Naive thymus-derived CD8-positive, alpha-beta T cell (primary cell): ENCODE measurements at regions not wholly inside any gene's neighbourhood (a gene's known extent, or its start where the extent isn't known, plus 50 kb on each side); places are given as distances from the start of the nearest gene placed in this dataset.

Source experiments
- ATAC-seq, 2 donors: fragments of 150-1000 bp; cut with Tn5 transposase in 1 of 2; sonication (Bioruptor Pico), chemical (Tn5 transposase) in 1 of 2; 1 replicate in 1 of 2; 2 replicates in 1 of 2; pipeline ENCODE4 v1.10.0; 2021; ENCODE audit warnings: mild to moderate bottlenecking in 2 of 2, moderate library complexity in 2 of 2
- POLR2A ChIA-PET: fragments of 350-600 bp; sonication (Branson Sonifier 250); formaldehyde crosslinking; loops from one replicate; lab custom pipeline; 2021; ENCODE audit warnings: antibody characterized with exemption; lab: Charles Lee
- DNase-seq, 10 donors: peaks; one replicate each; pipeline versions ENCODE4 v3.0.0 to v3.0.0-alpha.2; 2020 to 2022
- H3K27ac Mint-ChIP-seq, 10 donors: one replicate each; pipeline ENCODE4 v1.8.0; 2020 to 2022; ENCODE audit warnings: mild to moderate bottlenecking in 10 of 10, mixed read lengths in 10 of 10, moderate library complexity in 4 of 10, inconsistent platforms in 1 of 10
- H3K27me3 Mint-ChIP-seq, 5 donors: one replicate each; pipeline ENCODE4 v1.8.0; 2021 to 2022; ENCODE audit warnings: mixed read lengths in 5 of 5
- H3K36me3 Mint-ChIP-seq, 3 donors: one replicate each; pipeline ENCODE4 v1.8.0; 2020 to 2022; ENCODE audit warnings: mixed read lengths in 3 of 3, mild to moderate bottlenecking in 2 of 3, inconsistent platforms in 1 of 3
- H3K4me1 Mint-ChIP-seq, 4 donors: one replicate each; pipeline ENCODE4 v1.8.0; 2021 to 2022; ENCODE audit warnings: mixed read lengths in 4 of 4
- H3K4me3 Mint-ChIP-seq, 10 donors: one replicate each; pipeline ENCODE4 v1.8.0; 2020 to 2022; ENCODE audit warnings: mild to moderate bottlenecking in 10 of 10, mixed read lengths in 10 of 10, moderate library complexity in 6 of 10, inconsistent platforms in 1 of 10
- H3K9me3 Mint-ChIP-seq, 9 donors: one replicate each; pipeline ENCODE4 v1.8.0; 2020 to 2022; ENCODE audit warnings: mixed read lengths in 9 of 9, mild to moderate bottlenecking in 3 of 9, inconsistent platforms in 1 of 9, moderate library complexity in 1 of 9

- ATAC-seq, result no peak
- peaks cover 5 to 28% (median 11%) of the 10 kb centered on the region in 5 donors for H3K27me3 Mint-ChIP-seq
- peaks cover 0 to 31% (median 13%) of the 10 kb centered on the region in 9 donors for H3K9me3 Mint-ChIP-seq
- H3K36me3 Mint-ChIP-seq, result peaks cover 2 to 15% (median 11%) of the 10 kb centered on the region in 3 donors
- H3K4me1 Mint-ChIP-seq, result no peaks in the 10 kb centered on the region
- DNase-seq, result no peak
- H3K4me3 Mint-ChIP-seq, result no peak overlapping the region
- H3K27ac Mint-ChIP-seq, result no peak overlapping the region
- POLR2A ChIA-PET, result no interaction called here
Measured at GRCh38 chr4:151553874-151554273, 144.9 kb downstream of the FHIP1A start.

GRCh38 chr4:151555151-151555945, 146.4 kb downstream of the FHIP1A start:
- H3K4me1 Mint-ChIP-seq, result no peaks in the 10 kb centered on the region
- peaks cover 0 to 8% (median 4%) of the 10 kb centered on the region in 3 donors for H3K36me3 Mint-ChIP-seq
- H3K27ac Mint-ChIP-seq, result no peak overlapping the region
- H3K27me3 Mint-ChIP-seq, result peaks cover 5 to 28% (median 18%) of the 10 kb centered on the region in 5 donors
- peaks cover 0 to 19% (median 7%) of the 10 kb centered on the region in 9 donors for H3K9me3 Mint-ChIP-seq
- no peak for ATAC-seq
- DNase-seq, result no peak
- no peak overlapping the region for H3K4me3 Mint-ChIP-seq
- POLR2A ChIA-PET, result no interaction called here

GRCh38 chr4:151558496-151559113, 149.6 kb downstream of the FHIP1A start:
- DNase-seq, result no peak
- no peaks in the 10 kb centered on the region for H3K36me3 Mint-ChIP-seq
- peaks cover 8 to 32% (median 21%) of the 10 kb centered on the region in 5 donors for H3K27me3 Mint-ChIP-seq
- H3K27ac Mint-ChIP-seq, result no peak overlapping the region
- POLR2A ChIA-PET, result no interaction called here
- no peak overlapping the region for H3K4me3 Mint-ChIP-seq
- no peaks in the 10 kb centered on the region for H3K9me3 Mint-ChIP-seq
- peaks cover 5 to 14% (median 6%) of the 10 kb centered on the region in 4 donors for H3K4me1 Mint-ChIP-seq
- ATAC-seq, result no peak

- no peak for ATAC-seq
- POLR2A ChIA-PET, result no interaction called here
- peaks cover 7 to 33% (median 16%) of the 10 kb centered on the region in 5 donors for H3K27me3 Mint-ChIP-seq
- no peak overlapping the region for H3K4me3 Mint-ChIP-seq
- no peaks in the 10 kb centered on the region for H3K9me3 Mint-ChIP-seq
- DNase-seq, result no peak
- H3K4me1 Mint-ChIP-seq, result peaks cover 5 to 22% (median 9%) of the 10 kb centered on the region in 4 donors
- H3K36me3 Mint-ChIP-seq, result no peaks in the 10 kb centered on the region
- no peak overlapping the region for H3K27ac Mint-ChIP-seq
Measured at GRCh38 chr4:151559595-151559994, 150.6 kb downstream of the FHIP1A start.

GRCh38 chr4:151561551-151562256, 152.7 kb downstream of the FHIP1A start:
- POLR2A ChIA-PET, result no interaction called here
- peaks cover 7 to 38% (median 16%) of the 10 kb centered on the region in 5 donors for H3K27me3 Mint-ChIP-seq
- no peak for ATAC-seq
- DNase-seq, result no peak
- H3K27ac Mint-ChIP-seq, result no peak overlapping the region
- H3K9me3 Mint-ChIP-seq, result no peaks in the 10 kb centered on the region
- no peak overlapping the region for H3K4me3 Mint-ChIP-seq
- no peaks in the 10 kb centered on the region for H3K36me3 Mint-ChIP-seq
- peaks cover 5 to 22% (median 9%) of the 10 kb centered on the region in 4 donors for H3K4me1 Mint-ChIP-seq

- POLR2A ChIA-PET, result no interaction called here
- peak; percentile 35 to 54 for ATAC-seq
- peak in 4 of 10 donors; percentile 13 to 53 (median 33) for DNase-seq
- Mint-ChIP-seq H3K4me3 (peak overlapping the region in 3 of 10 donors; percentile 1 to 37 (median 7)), H3K9me3 (no peaks in the 10 kb centered on the region), H3K27me3 (peaks cover 3 to 41% (median 18%) of the 10 kb centered on the region in 5 donors), H3K36me3 (peaks cover 0 to 4% (median 0%) of the 10 kb centered on the region in 3 donors), H3K27ac (no peak overlapping the region), H3K4me1 (peaks cover 5 to 22% (median 10%) of the 10 kb centered on the region in 4 donors)
Measured at GRCh38 chr4:151563194-151563593, 154.2 kb downstream of the FHIP1A start.

GRCh38 chr4:151564321-151564720, 155.3 kb downstream of the FHIP1A start:
- DNase-seq (no peak), ATAC-seq (no peak)
- Mint-ChIP-seq H3K9me3 (no peaks in the 10 kb centered on the region), H3K4me1 (peaks cover 5 to 22% (median 10%) of the 10 kb centered on the region in 4 donors), H3K27ac (no peak overlapping the region), H3K36me3 (peaks cover 0 to 6% (median 6%) of the 10 kb centered on the region in 3 donors), H3K27me3 (peaks cover 9 to 47% (median 23%) of the 10 kb centered on the region in 5 donors), H3K4me3 (no peak overlapping the region)
- POLR2A ChIA-PET, result no interaction called here

GRCh38 chr4:151565583-151565982, 156.6 kb downstream of the FHIP1A start:
- POLR2A ChIA-PET, result no interaction called here
- no peak for DNase-seq
- no peak overlapping the region for H3K27ac Mint-ChIP-seq
- H3K4me1 Mint-ChIP-seq, result peaks cover 5 to 22% (median 10%) of the 10 kb centered on the region in 4 donors
- no peak for ATAC-seq
- H3K27me3 Mint-ChIP-seq, result peaks cover 12 to 47% (median 18%) of the 10 kb centered on the region in 5 donors
- no peak overlapping the region for H3K4me3 Mint-ChIP-seq
- peaks cover 0 to 6% (median 6%) of the 10 kb centered on the region in 3 donors for H3K36me3 Mint-ChIP-seq
- no peaks in the 10 kb centered on the region for H3K9me3 Mint-ChIP-seq

- Mint-ChIP-seq H3K36me3 (peaks cover 0 to 6% (median 6%) of the 10 kb centered on the region in 3 donors), H3K27ac (no peak overlapping the region), H3K27me3 (peaks cover 11 to 52% (median 18%) of the 10 kb centered on the region in 5 donors), H3K9me3 (no peaks in the 10 kb centered on the region), H3K4me3 (no peak overlapping the region), H3K4me1 (peaks cover 5 to 22% (median 10%) of the 10 kb centered on the region in 4 donors)
- POLR2A ChIA-PET, result no interaction called here
- ATAC-seq (no peak), DNase-seq (no peak)
Measured at GRCh38 chr4:151566053-151566452, 157.1 kb downstream of the FHIP1A start.

GRCh38 chr4:151567056-151567455, 158.1 kb downstream of the FHIP1A start:
- H3K27ac Mint-ChIP-seq, result no peak overlapping the region
- H3K4me1 Mint-ChIP-seq, result peaks cover 5 to 21% (median 10%) of the 10 kb centered on the region in 4 donors
- H3K9me3 Mint-ChIP-seq, result no peaks in the 10 kb centered on the region
- H3K36me3 Mint-ChIP-seq, result peaks cover 0 to 6% (median 6%) of the 10 kb centered on the region in 3 donors
- H3K4me3 Mint-ChIP-seq, result no peak overlapping the region
- ATAC-seq (no peak), DNase-seq (no peak)
- POLR2A ChIA-PET, result no interaction called here
- H3K27me3 Mint-ChIP-seq, result peaks cover 9 to 52% (median 18%) of the 10 kb centered on the region in 5 donors

- DNase-seq (no peak), ATAC-seq (no peak)
- H3K4me3 Mint-ChIP-seq, result no peak overlapping the region
- H3K27me3 Mint-ChIP-seq, result peaks cover 10 to 52% (median 18%) of the 10 kb centered on the region in 5 donors
- peaks cover 0 to 6% (median 6%) of the 10 kb centered on the region in 3 donors for H3K36me3 Mint-ChIP-seq
- POLR2A ChIA-PET, result no interaction called here
- no peak overlapping the region for H3K27ac Mint-ChIP-seq
- no peaks in the 10 kb centered on the region for H3K9me3 Mint-ChIP-seq
- peaks cover 0 to 4% (median 3%) of the 10 kb centered on the region in 4 donors for H3K4me1 Mint-ChIP-seq
Measured at GRCh38 chr4:151568966-151569365, 160.0 kb downstream of the FHIP1A start.

- no peak overlapping the region for H3K4me3 Mint-ChIP-seq
- no peak for ATAC-seq
Measured at GRCh38 chr4:151569650-151570049, 160.7 kb downstream of the FHIP1A start.

More at GRCh38 chr4:151569650-151570049, 160.7 kb downstream of the FHIP1A start:
- no peak for DNase-seq
- Mint-ChIP-seq H3K4me1 (peaks cover 0 to 4% (median 0%) of the 10 kb centered on the region in 4 donors), H3K27ac (no peak overlapping the region), H3K9me3 (no peaks in the 10 kb centered on the region), H3K27me3 (peaks cover 10 to 52% (median 16%) of the 10 kb centered on the region in 5 donors), H3K36me3 (peaks cover 0 to 6% (median 6%) of the 10 kb centered on the region in 3 donors)
- POLR2A ChIA-PET, result no interaction called here
